ENCODE measurements at regions not wholly inside any gene's neighbourhood (a gene's known extent, or its start where the extent isn't known, plus 50 kb on each side); places are given as distances from the start of the nearest gene placed in this dataset.

- Histone ChIP-seq H2AFZ (ENCODE audit: low read depth, low read length, poor library complexity, severe bottlenecking) (no peak overlapping the region), H3K4me3 (replicated peaks in 1 of 2; ENCODE audit: low read depth in 1 of 2, low read length in 2 of 2) (no peak overlapping the region), H3K79me2 (ENCODE audit: insufficient read depth, low read length) (no peaks in the 10 kb centered on the region), H3K4me1 (ENCODE audit: control insufficient read depth in 1 of 2, insufficient read depth in 2 of 2, low read length in 2 of 2) (no peaks in the 10 kb centered on the region), H3K27ac (ENCODE audit: low read depth, low read length) (no peak overlapping the region), H3K36me3 (ENCODE audit: control insufficient read depth in 1 of 2, insufficient read depth in 2 of 2, low read length in 2 of 2) (no peaks in the 10 kb centered on the region), H4K20me1 (ENCODE audit: insufficient read depth) (no peaks in the 10 kb centered on the region), H3K27me3 (ENCODE audit: insufficient read depth, low read length) (no peaks in the 10 kb centered on the region), H3K4me2 (ENCODE audit: low read length) (no peak overlapping the region), H3K9me3 (ENCODE audit: control insufficient read depth in 1 of 2, insufficient read depth in 1 of 2, low read depth in 1 of 2, low read length in 2 of 2) (no peaks in the 10 kb centered on the region), H3K9me2 (ENCODE audit: insufficient read depth) (no peaks in the 10 kb centered on the region), H3K9ac (ENCODE audit: low read length) (no peak overlapping the region)
- no TSS peak for BruUV-seq (replicated peaks)
- no peak for TF ChIP-seq TCF7L2 (IDR thresholded peaks at IDR 0.05; ENCODE audit: borderline replicate concordance, extremely low read depth, insufficient read depth, insufficient read length)
- no peak for TF ChIP-seq RAD21 (IDR thresholded peaks at IDR 0.05; ENCODE audit: low read depth)
- no peak for TF ChIP-seq EZH2phosphoT487 (IDR thresholded peaks at IDR 0.05; ENCODE audit: borderline replicate concordance)
- no peak for TF ChIP-seq CBX3 (IDR thresholded peaks at IDR 0.05; ENCODE audit: low read depth)
- TF ChIP-seq FOSL1 (IDR thresholded peaks at IDR 0.05; ENCODE audit: low read depth), result no peak
- no peak for TF ChIP-seq JUND (IDR thresholded peaks at IDR 0.05)
- no peak for TF ChIP-seq CEBPB (IDR thresholded peaks at IDR 0.05; ENCODE audit: low read depth)
- CTCF ChIA-PET, result no interaction called here
- intact Hi-C loops (cut with micrococcal nuclease), result no loop called here
- RAD21 ChIA-PET (ENCODE audit: low non-redundant PET in 1 of 2, low total read pairs in 2 of 2, uncharacterized antibody in 2 of 2, unreplicated experiment in 2 of 2), result no interaction called here
- ATAC-seq (no peak), DNase-seq (ENCODE audit: low read depth, low spot score) (no peak)
- POLR2A ChIA-PET, result no interaction called here
Observed at GRCh38 chr10:94264085-94264484, 98.7 kb downstream of the NOC3L start.

GRCh38 chr10:94266091-94266490 lies 96.6 kb downstream of the NOC3L start:
- Histone ChIP-seq H3K9ac (ENCODE audit: low read length) (no peak overlapping the region), H3K4me1 (ENCODE audit: control insufficient read depth in 1 of 2, insufficient read depth in 2 of 2, low read length in 2 of 2) (no peaks in the 10 kb centered on the region), H3K27me3 (ENCODE audit: insufficient read depth, low read length) (no peaks in the 10 kb centered on the region), H2AFZ (ENCODE audit: low read depth, low read length, poor library complexity, severe bottlenecking) (no peak overlapping the region), H3K79me2 (ENCODE audit: insufficient read depth, low read length) (no peaks in the 10 kb centered on the region), H3K4me2 (ENCODE audit: low read length) (no peak overlapping the region), H3K9me3 (ENCODE audit: control insufficient read depth in 1 of 2, insufficient read depth in 1 of 2, low read depth in 1 of 2, low read length in 2 of 2) (no peaks in the 10 kb centered on the region), H3K27ac (ENCODE audit: low read depth, low read length) (no peak overlapping the region), H4K20me1 (ENCODE audit: insufficient read depth) (no peaks in the 10 kb centered on the region), H3K4me3 (replicated peaks in 1 of 2; ENCODE audit: low read depth in 1 of 2, low read length in 2 of 2) (no peak overlapping the region), H3K36me3 (ENCODE audit: control insufficient read depth in 1 of 2, insufficient read depth in 2 of 2, low read length in 2 of 2) (no peaks in the 10 kb centered on the region), H3K9me2 (ENCODE audit: insufficient read depth) (no peaks in the 10 kb centered on the region)
- POLR2A ChIA-PET, result no interaction called here
- DNase-seq (ENCODE audit: low read depth, low spot score) (no peak), ATAC-seq (no peak)
- CTCF ChIA-PET, result no interaction called here
- RAD21 ChIA-PET (ENCODE audit: low non-redundant PET in 1 of 2, low total read pairs in 2 of 2, uncharacterized antibody in 2 of 2, unreplicated experiment in 2 of 2), result no interaction called here
- no peak for TF ChIP-seq CEBPB (IDR thresholded peaks at IDR 0.05; ENCODE audit: low read depth)
- TF ChIP-seq MAX (IDR thresholded peaks at IDR 0.05), result no peak
- no peak for TF ChIP-seq TCF7L2 (IDR thresholded peaks at IDR 0.05; ENCODE audit: borderline replicate concordance, extremely low read depth, insufficient read depth, insufficient read length)
- no TSS peak for BruUV-seq (replicated peaks)
- intact Hi-C loops (cut with micrococcal nuclease), result no loop called here
